Left lung (tissue), 4 donors: ENCODE measurements at regions not wholly inside any gene's neighbourhood (a gene's known extent, or its start where the extent isn't known, plus 50 kb on each side); places are given as distances from the start of the nearest gene placed in this dataset.

ENCODE experiments used
- ATAC-seq: fragments of 200-7000 bp; cut with Tn5 transposase; one replicate; pipeline ENCODE4 v1.9.1; 2020; ENCODE audit warnings: moderate library complexity
- DNase-seq, 4 donors: peaks; one replicate each; pipeline ENCODE4 v3.0.0-alpha.2; 2013 to 2020
- H3K27ac ChIP-seq, 2 donors: fragments of 200-600 bp; sonication (generic) in 1 of 2; one replicate each; pipeline versions ENCODE4 v1.5.0 to v1.8.0; 2020 to 2021
- H3K27me3 ChIP-seq, 2 donors: fragments of 200-600 bp; sonication (generic) in 1 of 2; one replicate each; pipeline versions ENCODE4 v1.5.0 to v1.8.0; 2020 to 2021
- H3K36me3 ChIP-seq, 2 donors: fragments of 200-600 bp; sonication (generic) in 1 of 2; one replicate each; pipeline versions ENCODE4 v1.5.0 to v1.8.0; 2020 to 2021
- H3K4me1 ChIP-seq, 2 donors: fragments of 200-600 bp; one replicate each; pipeline ENCODE4 v1.8.0; 2021
- H3K4me3 ChIP-seq, 2 donors: fragments of 200-600 bp; sonication (generic) in 1 of 2; one replicate each; pipeline versions ENCODE4 v1.5.0 to v1.8.0; 2020 to 2021; ENCODE audit warnings: mild to moderate bottlenecking in 1 of 2
- H3K9me3 ChIP-seq, 2 donors: fragments of 200-600 bp; sonication (generic) in 1 of 2; one replicate each; pipeline versions ENCODE4 v1.5.0 to v1.8.0; 2020 to 2021
- intact Hi-C, 2 donors: fragments of 100-400 bp; cut with DNase I; formaldehyde crosslinking; loops; one replicate each; pipeline versions ENCODE4 v1.11.2 to v1.14.2; 2022
- TF ChIP-seq, protein P1 (sequence below), 2 donors: fragments of 200-600 bp; sonication (generic) in 1 of 2; IDR thresholded peaks; one replicate each; pipeline versions ENCODE4 v1.5.0 to v1.8.0; 2021; ENCODE audit warnings: antibody characterized with exemption in 2 of 2
- donor health status: DM: no; HTN: yes; CAD: no.
- donor health status: DM: no; HTN: no; CAD: no.

- DNase-seq = no peak
- intact Hi-C loops = no loop called here
- Histone ChIP-seq H3K4me3 (no peak overlapping the region), H3K36me3 (no peaks in the 10 kb centered on the region), H3K27me3 (no peaks in the 10 kb centered on the region), H3K9me3 (no peaks in the 10 kb centered on the region), H3K4me1 (peaks cover 0 to 11% of the 10 kb centered on the region in 2 donors), H3K27ac (no peak overlapping the region)
- TF ChIP-seq, protein P1, sequence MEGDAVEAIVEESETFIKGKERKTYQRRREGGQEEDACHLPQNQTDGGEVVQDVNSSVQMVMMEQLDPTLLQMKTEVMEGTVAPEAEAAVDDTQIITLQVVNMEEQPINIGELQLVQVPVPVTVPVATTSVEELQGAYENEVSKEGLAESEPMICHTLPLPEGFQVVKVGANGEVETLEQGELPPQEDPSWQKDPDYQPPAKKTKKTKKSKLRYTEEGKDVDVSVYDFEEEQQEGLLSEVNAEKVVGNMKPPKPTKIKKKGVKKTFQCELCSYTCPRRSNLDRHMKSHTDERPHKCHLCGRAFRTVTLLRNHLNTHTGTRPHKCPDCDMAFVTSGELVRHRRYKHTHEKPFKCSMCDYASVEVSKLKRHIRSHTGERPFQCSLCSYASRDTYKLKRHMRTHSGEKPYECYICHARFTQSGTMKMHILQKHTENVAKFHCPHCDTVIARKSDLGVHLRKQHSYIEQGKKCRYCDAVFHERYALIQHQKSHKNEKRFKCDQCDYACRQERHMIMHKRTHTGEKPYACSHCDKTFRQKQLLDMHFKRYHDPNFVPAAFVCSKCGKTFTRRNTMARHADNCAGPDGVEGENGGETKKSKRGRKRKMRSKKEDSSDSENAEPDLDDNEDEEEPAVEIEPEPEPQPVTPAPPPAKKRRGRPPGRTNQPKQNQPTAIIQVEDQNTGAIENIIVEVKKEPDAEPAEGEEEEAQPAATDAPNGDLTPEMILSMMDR (IDR thresholded peaks at IDR 0.05) = no peak
- ATAC-seq = no peak
Measured at GRCh38 chr1:218499911-218500310, 154.8 kb downstream of the TGFB2 start.

- Histone ChIP-seq H3K4me3 (no peak overlapping the region), H3K4me1 (peaks cover 0 to 11% of the 10 kb centered on the region in 2 donors), H3K27ac (no peak overlapping the region), H3K9me3 (no peaks in the 10 kb centered on the region), H3K36me3 (no peaks in the 10 kb centered on the region), H3K27me3 (no peaks in the 10 kb centered on the region)
- DNase-seq = no peak
- TF ChIP-seq, protein P1 (IDR thresholded peaks at IDR 0.05) = no peak
- intact Hi-C loops = no loop called here
- peak; percentile 39 for ATAC-seq
Measured at GRCh38 chr1:218501161-218501560, 156.0 kb downstream of the TGFB2 start.

- intact Hi-C loops = no loop called here
Measured at GRCh38 chr1:218502383-218502782, 157.2 kb downstream of the TGFB2 start.

GRCh38 chr1:218503102-218503501 lies 158.0 kb downstream of the TGFB2 start:
- Histone ChIP-seq H3K27ac (no peak overlapping the region), H3K9me3 (peaks cover 0 to 15% of the 10 kb centered on the region in 2 donors), H3K27me3 (no peaks in the 10 kb centered on the region), H3K4me3 (no peak overlapping the region), H3K36me3 (no peaks in the 10 kb centered on the region), H3K4me1 (peaks cover 0 to 11% of the 10 kb centered on the region in 2 donors)
- DNase-seq (no peak), ATAC-seq (no peak)
- TF ChIP-seq, protein P1 (IDR thresholded peaks at IDR 0.05) = no peak
- intact Hi-C loops = no loop called here

More at GRCh38 chr1:218502383-218502782, 157.2 kb downstream of the TGFB2 start:
- Histone ChIP-seq H3K4me1 (peaks cover 0 to 11% of the 10 kb centered on the region in 2 donors), H3K27me3 (no peaks in the 10 kb centered on the region), H3K4me3 (no peak overlapping the region), H3K9me3 (peaks cover 0 to 8% of the 10 kb centered on the region in 2 donors), H3K27ac (no peak overlapping the region), H3K36me3 (no peaks in the 10 kb centered on the region)
- TF ChIP-seq, protein P1 (IDR thresholded peaks at IDR 0.05) = no peak
- no peak for DNase-seq
- ATAC-seq = no peak

GRCh38 chr1:218507355-218508002 lies 162.3 kb downstream of the TGFB2 start:
- H3K4me3 ChIP-seq = no peak overlapping the region
- H3K27ac ChIP-seq = no peak overlapping the region
- H3K4me1 ChIP-seq = no peaks in the 10 kb centered on the region
- intact Hi-C loops = no loop called here
- H3K9me3 ChIP-seq = peaks cover 0 to 20% of the 10 kb centered on the region in 2 donors
- TF ChIP-seq, protein P1 (IDR thresholded peaks at IDR 0.05) = no peak
- DNase-seq (no peak), ATAC-seq (no peak)
- no peaks in the 10 kb centered on the region for H3K36me3 ChIP-seq
- H3K27me3 ChIP-seq = no peaks in the 10 kb centered on the region
